Panc1 (cell line): ENCODE measurements at regions not wholly inside any gene's neighbourhood (a gene's known extent, or its start where the extent isn't known, plus 50 kb on each side); places are given as distances from the start of the nearest gene placed in this dataset.

Experiments
- POLR2AphosphoS5 ChIP-seq: IDR thresholded peaks from 2 replicates; pipeline ENCODE4 v1.6.1; 2012; ENCODE audit warnings: mild to moderate bottlenecking, low read depth, low read length, moderate library complexity
- SIN3A ChIP-seq: IDR thresholded peaks from 2 replicates; pipeline ENCODE4 v1.6.1; 2012; ENCODE audit warnings: low read depth, mild to moderate bottlenecking, low read length, moderate library complexity, borderline replicate concordance; ENCODE audit not compliant: insufficient read depth
- TCF7L2 ChIP-seq: IDR thresholded peaks from 2 replicates; pipeline ENCODE4 v1.6.1; 2011; ENCODE audit warnings: mild to moderate bottlenecking, low read depth, low read length, inconsistent platforms
- TF ChIP-seq, protein P1 (sequence below): fragments of 450-650 bp; IDR thresholded peaks from 2 replicates; pipeline ENCODE4 v1.5.1; 2017; ENCODE audit warnings: mild to moderate bottlenecking
- TF ChIP-seq, protein P2 (sequence below), 2 experiments: IDR thresholded peaks; 2 replicates each; pipeline ENCODE4 v1.6.1; 2011 to 2012; ENCODE audit warnings: low read depth in 2 of 2, control low read depth in 1 of 2, low read length in 1 of 2, mild to moderate bottlenecking in 1 of 2, moderate library complexity in 1 of 2; ENCODE audit not compliant: insufficient read depth in 1 of 2

DNA sequence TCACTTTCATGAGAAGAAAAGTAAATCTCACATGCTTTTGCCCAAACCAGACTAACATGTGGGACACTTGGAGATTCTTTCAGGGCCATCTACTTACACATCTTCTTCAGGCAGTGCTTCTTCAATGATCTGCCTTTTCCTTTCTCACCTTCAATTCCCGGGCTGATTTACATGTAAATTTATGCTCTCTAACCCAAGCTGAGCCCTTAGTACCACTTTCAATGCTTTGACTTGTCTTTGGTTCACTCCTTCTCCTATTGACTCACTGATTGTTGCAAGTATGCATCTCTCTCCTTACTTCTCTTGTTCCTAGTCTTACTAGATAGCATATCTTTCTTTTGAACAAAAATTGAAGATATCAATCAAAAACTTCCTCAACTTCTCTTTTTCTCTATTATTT, 154.2 kb upstream of the DEPDC1 start:
- TF ChIP-seq, protein P1, sequence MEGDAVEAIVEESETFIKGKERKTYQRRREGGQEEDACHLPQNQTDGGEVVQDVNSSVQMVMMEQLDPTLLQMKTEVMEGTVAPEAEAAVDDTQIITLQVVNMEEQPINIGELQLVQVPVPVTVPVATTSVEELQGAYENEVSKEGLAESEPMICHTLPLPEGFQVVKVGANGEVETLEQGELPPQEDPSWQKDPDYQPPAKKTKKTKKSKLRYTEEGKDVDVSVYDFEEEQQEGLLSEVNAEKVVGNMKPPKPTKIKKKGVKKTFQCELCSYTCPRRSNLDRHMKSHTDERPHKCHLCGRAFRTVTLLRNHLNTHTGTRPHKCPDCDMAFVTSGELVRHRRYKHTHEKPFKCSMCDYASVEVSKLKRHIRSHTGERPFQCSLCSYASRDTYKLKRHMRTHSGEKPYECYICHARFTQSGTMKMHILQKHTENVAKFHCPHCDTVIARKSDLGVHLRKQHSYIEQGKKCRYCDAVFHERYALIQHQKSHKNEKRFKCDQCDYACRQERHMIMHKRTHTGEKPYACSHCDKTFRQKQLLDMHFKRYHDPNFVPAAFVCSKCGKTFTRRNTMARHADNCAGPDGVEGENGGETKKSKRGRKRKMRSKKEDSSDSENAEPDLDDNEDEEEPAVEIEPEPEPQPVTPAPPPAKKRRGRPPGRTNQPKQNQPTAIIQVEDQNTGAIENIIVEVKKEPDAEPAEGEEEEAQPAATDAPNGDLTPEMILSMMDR = no peak
- TF ChIP-seq POLR2AphosphoS5 (no peak), SIN3A (no peak), TCF7L2 (no peak)
- TF ChIP-seq, protein P2, sequence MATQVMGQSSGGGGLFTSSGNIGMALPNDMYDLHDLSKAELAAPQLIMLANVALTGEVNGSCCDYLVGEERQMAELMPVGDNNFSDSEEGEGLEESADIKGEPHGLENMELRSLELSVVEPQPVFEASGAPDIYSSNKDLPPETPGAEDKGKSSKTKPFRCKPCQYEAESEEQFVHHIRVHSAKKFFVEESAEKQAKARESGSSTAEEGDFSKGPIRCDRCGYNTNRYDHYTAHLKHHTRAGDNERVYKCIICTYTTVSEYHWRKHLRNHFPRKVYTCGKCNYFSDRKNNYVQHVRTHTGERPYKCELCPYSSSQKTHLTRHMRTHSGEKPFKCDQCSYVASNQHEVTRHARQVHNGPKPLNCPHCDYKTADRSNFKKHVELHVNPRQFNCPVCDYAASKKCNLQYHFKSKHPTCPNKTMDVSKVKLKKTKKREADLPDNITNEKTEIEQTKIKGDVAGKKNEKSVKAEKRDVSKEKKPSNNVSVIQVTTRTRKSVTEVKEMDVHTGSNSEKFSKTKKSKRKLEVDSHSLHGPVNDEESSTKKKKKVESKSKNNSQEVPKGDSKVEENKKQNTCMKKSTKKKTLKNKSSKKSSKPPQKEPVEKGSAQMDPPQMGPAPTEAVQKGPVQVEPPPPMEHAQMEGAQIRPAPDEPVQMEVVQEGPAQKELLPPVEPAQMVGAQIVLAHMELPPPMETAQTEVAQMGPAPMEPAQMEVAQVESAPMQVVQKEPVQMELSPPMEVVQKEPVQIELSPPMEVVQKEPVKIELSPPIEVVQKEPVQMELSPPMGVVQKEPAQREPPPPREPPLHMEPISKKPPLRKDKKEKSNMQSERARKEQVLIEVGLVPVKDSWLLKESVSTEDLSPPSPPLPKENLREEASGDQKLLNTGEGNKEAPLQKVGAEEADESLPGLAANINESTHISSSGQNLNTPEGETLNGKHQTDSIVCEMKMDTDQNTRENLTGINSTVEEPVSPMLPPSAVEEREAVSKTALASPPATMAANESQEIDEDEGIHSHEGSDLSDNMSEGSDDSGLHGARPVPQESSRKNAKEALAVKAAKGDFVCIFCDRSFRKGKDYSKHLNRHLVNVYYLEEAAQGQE (IDR thresholded peaks at IDR 0.05; ENCODE audit: insufficient read depth in 1 of 2, low read depth in 2 of 2, low read length in 1 of 2) = no peak
